Esophagus squamous epithelium (tissue), 5 donors: ENCODE measurements at regions not wholly inside any gene's neighbourhood (a gene's known extent, or its start where the extent isn't known, plus 50 kb on each side); places are given as distances from the start of the nearest gene placed in this dataset.

Source experiments
- DNase-seq: peaks from one replicate; lab custom pipeline; 2025; lab: John Stamatoyannopoulos, UW
- H3K27ac ChIP-seq, 4 donors: fragments of 200-600 bp; sonication (generic); one replicate each; pipeline ENCODE4 v1.5.1; 2016 to 2019; ENCODE audit warnings: mild to moderate bottlenecking in 1 of 4
- H3K27me3 ChIP-seq, 4 donors: fragments of 200-600 bp; sonication (generic); 1 replicate in 3 of 4; 2 replicates in 1 of 4; pipeline versions ENCODE4 v1.5.1 to v1.6.0; 2017 to 2021; ENCODE audit warnings: antibody characterized with exemption in 1 of 4
- H3K36me3 ChIP-seq, 3 donors: fragments of 200-600 bp; sonication (generic); one replicate each; pipeline ENCODE4 v1.5.1; 2016 to 2019
- H3K4me1 ChIP-seq, 3 donors: fragments of 200-600 bp; sonication (generic); one replicate each; pipeline ENCODE4 v1.5.1; 2017 to 2019
- H3K4me3 ChIP-seq, 4 donors: fragments of 200-600 bp; sonication (generic); 1 replicate in 3 of 4; 2 replicates in 1 of 4; pipeline ENCODE4 v1.5.1; 2016 to 2019; ENCODE audit warnings: mild to moderate bottlenecking in 2 of 4, moderate library complexity in 1 of 4
- H3K9me3 ChIP-seq, 3 donors: fragments of 200-600 bp; sonication (generic); one replicate each; pipeline ENCODE4 v1.5.1; 2016 to 2019
- CTCF ChIP-seq, 6 experiments: fragments of 450-650 bp in 4 of 6; fragments of 200-600 bp in 2 of 6; sonication (generic) in 2 of 6; IDR thresholded peaks; one replicate each; pipeline ENCODE4 v1.5.1; 2016 to 2019; ENCODE audit warnings: antibody characterized with exemption in 6 of 6, mild to moderate bottlenecking in 4 of 6, moderate library complexity in 4 of 6
- POLR2A ChIP-seq, 4 donors: fragments of 450-650 bp; IDR thresholded peaks; one replicate each; pipeline ENCODE4 v1.6.1; 2017; ENCODE audit warnings: antibody characterized with exemption in 4 of 4, mild to moderate bottlenecking in 4 of 4, moderate library complexity in 3 of 4
- WGBS, 2 donors: methylation state at CpG; one replicate each; pipeline ENCODE4 v1.1.5; 2018; 5-methylcytosine and 5-hydroxymethylcytosine counted together
- intact Hi-C: fragments of 100-400 bp; cut with DNase I; formaldehyde crosslinking; loops from one replicate; pipeline ENCODE4 v1.15.0; 2022
- donor health status: DM: yes; HTN: yes; CAD: no.

- no peak for DNase-seq
- intact Hi-C loops = no loop called here
Observed at GRCh38 chr5:58185801-58186200, 274.1 kb downstream of the PLK2 start.

GRCh38 chr5:58185397-58185796 lies 274.5 kb downstream of the PLK2 start:
- H3K27ac ChIP-seq = peak overlapping the region in 2 of 4 donors; percentile 26 to 29
- no peaks in the 10 kb centered on the region for H3K27me3 ChIP-seq
- WGBS, 2 donors = 79 to 86% methylated on average over 2 of the region's 2 CpGs
- no peaks in the 10 kb centered on the region for H3K9me3 ChIP-seq
- intact Hi-C loops = no loop called here
- TF ChIP-seq POLR2A (IDR thresholded peaks at IDR 0.05) (no peak), CTCF (IDR thresholded peaks at IDR 0.05) (no peak)
- no peak for DNase-seq
- no peak overlapping the region for H3K4me3 ChIP-seq
- H3K36me3 ChIP-seq = no peaks in the 10 kb centered on the region
- peaks cover 0 to 22% (median 0%) of the 10 kb centered on the region in 3 donors for H3K4me1 ChIP-seq

More at GRCh38 chr5:58185801-58186200, 274.1 kb downstream of the PLK2 start:
- TF ChIP-seq CTCF (IDR thresholded peaks at IDR 0.05) (peak in 1 of 6 experiments; percentile 6), POLR2A (IDR thresholded peaks at IDR 0.05) (no peak)
- H3K36me3 ChIP-seq = no peaks in the 10 kb centered on the region
- H3K27me3 ChIP-seq = no peaks in the 10 kb centered on the region
- H3K9me3 ChIP-seq = no peaks in the 10 kb centered on the region
- H3K27ac ChIP-seq = peak overlapping the region in 1 of 4 donors; percentile 29
- peaks cover 0 to 22% (median 0%) of the 10 kb centered on the region in 3 donors for H3K4me1 ChIP-seq
- no peak overlapping the region for H3K4me3 ChIP-seq
- 56 to 59% methylated on average over 3 of the region's 3 CpGs for WGBS, 2 donors

- no peaks in the 10 kb centered on the region for H3K36me3 ChIP-seq
- DNase-seq = no peak
Observed at GRCh38 chr5:58184910-58185309, 275.0 kb downstream of the PLK2 start.

GRCh38 chr5:58183786-58184085 lies 276.1 kb downstream of the PLK2 start:
- no peaks in the 10 kb centered on the region for H3K36me3 ChIP-seq
- H3K27ac ChIP-seq = no peak overlapping the region
- no peak for DNase-seq
- no peaks in the 10 kb centered on the region for H3K9me3 ChIP-seq
- peaks cover 0 to 22% (median 0%) of the 10 kb centered on the region in 3 donors for H3K4me1 ChIP-seq
- WGBS, 2 donors = 85 to 89% methylated on average over 2 of the region's 2 CpGs
- intact Hi-C loops = no loop called here
- H3K27me3 ChIP-seq = no peaks in the 10 kb centered on the region
- TF ChIP-seq POLR2A (IDR thresholded peaks at IDR 0.05) (no peak), CTCF (IDR thresholded peaks at IDR 0.05) (no peak)
- H3K4me3 ChIP-seq = no peak overlapping the region

More at GRCh38 chr5:58184910-58185309, 275.0 kb downstream of the PLK2 start:
- WGBS, 2 donors = 35 to 56% methylated on average over 2 of the region's 2 CpGs
- TF ChIP-seq CTCF (IDR thresholded peaks at IDR 0.05) (no peak), POLR2A (IDR thresholded peaks at IDR 0.05) (no peak)
- intact Hi-C loops = no loop called here
- Histone ChIP-seq H3K4me1 (peaks cover 0 to 22% (median 0%) of the 10 kb centered on the region in 3 donors), H3K9me3 (no peaks in the 10 kb centered on the region), H3K27me3 (no peaks in the 10 kb centered on the region), H3K4me3 (no peak overlapping the region), H3K27ac (no peak overlapping the region)

GRCh38 chr5:58183078-58183785 lies 276.7 kb downstream of the PLK2 start:
- Histone ChIP-seq H3K27me3 (no peaks in the 10 kb centered on the region), H3K9me3 (no peaks in the 10 kb centered on the region), H3K4me3 (no peak overlapping the region), H3K4me1 (peaks cover 0 to 20% (median 0%) of the 10 kb centered on the region in 3 donors), H3K27ac (no peak overlapping the region), H3K36me3 (no peaks in the 10 kb centered on the region)
- DNase-seq = no peak
- WGBS, 2 donors = 60 to 68% methylated on average over 6 of the region's 6 CpGs
- TF ChIP-seq POLR2A (IDR thresholded peaks at IDR 0.05) = no peak
- no peak for TF ChIP-seq CTCF (IDR thresholded peaks at IDR 0.05)
- intact Hi-C loops = no loop called here
